HG02938 (cell line): ENCODE measurements at regions not wholly inside any gene's neighbourhood (a gene's known extent, or its start where the extent isn't known, plus 50 kb on each side); places are given as distances from the start of the nearest gene placed in this dataset.

Experiments used
- ATAC-seq: cut with Tn5 transposase; IDR thresholded peaks from one replicate; pipeline ENCODE4 v1.9.1; 2021; ENCODE audit warnings: mild to moderate bottlenecking, moderate library complexity; ENCODE audit not compliant: unreplicated experiment

DNA sequence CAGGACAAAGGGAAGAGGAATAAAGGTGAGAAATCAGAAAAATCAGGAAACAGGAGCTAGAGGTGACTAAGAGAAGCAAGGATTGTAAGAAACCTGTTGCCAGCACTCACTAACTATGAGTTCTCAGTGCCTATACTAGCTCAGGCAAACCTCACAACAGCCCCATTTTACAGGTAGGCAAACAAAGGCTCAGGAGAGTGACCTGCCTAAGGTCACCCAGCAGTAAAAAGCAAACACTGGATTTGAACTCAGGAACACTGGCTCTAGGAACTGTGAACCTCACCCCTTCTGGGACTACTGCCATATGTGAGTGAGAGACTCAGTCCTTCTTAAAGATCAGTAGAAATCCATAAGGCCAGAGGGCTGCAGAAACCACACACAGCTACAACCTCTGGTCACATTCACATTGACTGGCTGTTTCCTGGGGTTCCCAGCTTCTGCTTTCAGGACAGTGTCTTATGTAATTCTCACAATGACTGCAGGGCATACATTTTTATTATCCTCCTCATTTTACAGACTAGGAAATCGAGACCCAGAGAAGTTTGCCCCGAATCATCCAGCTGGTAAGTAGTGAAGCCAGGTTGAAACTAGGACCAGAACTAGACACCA, 80.7 kb upstream of the MAFB start:
- ATAC-seq, result no peak

DNA sequence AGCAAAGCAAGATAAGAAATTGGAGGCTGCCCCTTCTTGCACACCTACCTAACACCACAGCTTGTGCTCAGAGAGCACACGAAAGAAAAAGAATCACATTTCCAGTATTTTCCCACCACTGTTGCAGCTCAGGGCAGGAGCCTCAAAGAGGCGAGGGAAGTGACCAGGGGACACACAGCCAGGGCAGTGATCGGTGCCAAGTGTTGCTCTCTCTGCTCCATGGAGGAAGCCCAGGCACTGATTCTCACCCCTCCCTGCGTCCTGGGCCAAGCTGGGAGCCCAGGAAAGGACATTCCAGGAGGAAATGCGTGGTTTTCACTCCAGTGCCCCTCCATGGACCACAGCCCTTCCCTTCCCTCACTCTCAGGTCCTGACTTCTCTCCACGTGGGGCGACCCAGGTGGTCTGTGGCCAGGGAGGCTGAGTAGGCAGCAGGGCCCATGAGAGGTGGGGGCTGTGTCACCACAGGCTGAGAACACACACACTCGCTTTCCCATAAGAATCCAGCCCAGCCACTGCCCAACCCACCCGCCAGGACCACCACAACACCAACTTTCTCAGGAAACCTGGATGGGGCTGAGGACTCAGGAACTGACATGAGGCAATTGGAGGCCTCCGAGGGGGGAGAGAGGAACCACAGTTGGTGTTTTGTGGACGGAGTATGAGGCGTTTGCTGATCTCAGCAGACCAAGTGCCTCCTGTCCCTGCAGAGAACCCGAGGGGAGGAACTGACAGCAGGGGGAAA, 81.7 kb upstream of the MAFB start:
- ATAC-seq, result no peak

DNA sequence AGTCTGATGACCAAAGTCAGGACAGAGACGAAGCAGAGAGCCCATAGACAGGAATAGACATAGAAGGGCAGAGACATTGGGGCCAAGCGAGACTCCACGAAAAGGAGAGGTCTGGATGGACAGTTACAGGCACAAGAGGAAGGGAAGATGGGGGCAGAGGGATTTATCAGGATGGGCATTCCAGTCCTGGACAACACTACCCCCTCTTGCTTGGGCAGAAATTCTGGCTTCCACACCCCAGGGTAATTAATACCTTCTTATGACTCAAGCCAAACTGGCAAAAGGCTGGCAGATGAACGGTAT, 82.2 kb upstream of the MAFB start:
- no peak for ATAC-seq

DNA sequence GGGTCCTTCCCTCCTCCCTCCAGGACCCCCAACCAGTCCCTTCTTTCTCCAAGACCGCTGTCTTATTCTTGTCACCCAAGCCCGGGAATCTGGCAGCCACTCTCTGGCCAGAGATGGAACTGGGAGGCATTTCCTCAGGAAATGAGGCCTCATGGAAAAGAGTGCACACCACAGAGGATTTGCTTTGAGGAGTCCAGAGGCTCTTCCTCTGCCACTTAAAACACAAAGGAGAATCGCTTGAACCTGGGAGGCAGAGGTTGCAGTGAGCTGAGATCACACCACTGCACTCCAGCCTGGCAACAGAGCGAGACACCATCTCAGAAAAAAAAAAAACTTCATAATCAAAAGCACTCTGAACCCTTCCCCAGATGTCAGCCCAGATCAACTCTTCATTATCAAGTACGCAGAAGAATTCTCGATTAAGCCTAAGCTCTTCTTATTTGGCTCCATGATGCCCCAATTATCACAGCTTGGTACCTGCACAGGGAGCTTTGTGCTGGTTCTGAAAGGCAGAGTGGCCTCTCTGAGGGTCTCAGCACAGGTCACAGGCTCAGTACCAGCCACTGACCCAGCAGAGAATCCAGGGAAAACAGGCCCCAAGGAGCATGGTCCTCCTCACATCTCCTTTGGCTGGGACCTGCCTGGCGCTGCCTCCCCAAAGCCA, 82.9 kb upstream of the MAFB start:
- no peak for ATAC-seq

DNA sequence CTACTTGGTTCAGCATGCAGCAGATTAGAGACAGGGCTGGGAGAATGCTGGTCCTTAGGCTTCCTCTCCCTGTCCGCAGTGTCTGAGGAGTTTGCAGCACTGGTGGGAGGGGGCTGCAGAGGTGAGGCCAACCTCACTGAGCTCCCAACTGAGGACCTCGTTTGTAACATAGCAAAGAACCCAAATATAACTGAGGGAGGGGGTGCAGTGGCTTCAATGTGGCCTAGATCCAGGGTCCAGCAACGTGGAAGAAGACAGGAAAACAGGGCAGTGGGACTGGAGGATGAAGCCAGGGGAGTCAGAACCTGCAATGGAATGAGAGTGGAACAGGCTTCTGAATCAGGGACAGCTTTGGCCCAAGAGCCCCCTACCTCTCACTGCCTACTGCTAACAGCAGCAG, 84.3 kb upstream of the MAFB start:
- no peak for ATAC-seq

DNA sequence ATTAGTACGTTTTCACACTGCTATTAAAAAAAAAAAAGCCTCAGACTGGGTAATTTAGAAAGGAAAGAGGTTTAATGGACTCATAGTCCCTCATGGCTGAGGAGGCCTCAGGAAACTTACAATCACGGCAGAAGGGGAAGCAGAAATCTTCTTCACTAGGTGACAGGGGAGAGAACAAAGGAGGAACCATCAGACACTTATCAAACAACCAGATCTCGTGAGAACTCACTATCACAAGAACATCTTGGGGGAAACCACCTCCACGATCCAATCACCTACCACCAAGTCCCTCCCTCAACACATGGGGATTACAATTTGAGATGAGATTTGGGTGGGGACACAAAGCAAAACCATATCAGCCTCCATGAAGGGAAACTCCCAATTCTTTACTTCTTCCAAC, 85.2 kb upstream of the MAFB start:
- no peak for ATAC-seq

DNA sequence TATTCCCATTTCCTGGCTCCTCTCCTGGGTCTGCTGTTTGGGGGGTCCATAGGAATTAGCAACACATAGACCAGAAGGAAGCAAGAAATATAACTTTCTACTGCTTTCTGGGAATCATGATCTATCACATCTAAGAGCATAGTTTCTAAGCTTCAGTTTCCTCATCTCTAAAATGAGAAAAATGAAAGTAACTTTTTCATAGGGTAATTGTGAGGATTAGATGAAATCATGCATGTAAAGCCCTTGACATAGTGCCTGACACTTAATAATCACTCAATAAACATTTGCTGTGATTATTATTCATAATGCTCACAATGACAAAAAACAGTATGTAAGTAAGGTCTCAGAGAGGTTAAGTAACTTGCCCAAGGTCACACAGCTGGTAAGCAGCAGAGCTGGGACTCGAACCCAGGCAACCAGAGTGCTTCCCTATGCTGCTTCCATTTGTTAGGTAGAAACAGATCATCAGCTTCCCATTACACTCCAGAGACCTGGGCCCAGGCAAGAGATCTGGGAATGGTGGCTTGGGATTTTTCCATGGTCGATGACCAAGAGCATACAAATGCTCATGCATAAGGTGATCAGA, 86.6 kb upstream of the MAFB start:
- no peak for ATAC-seq

DNA sequence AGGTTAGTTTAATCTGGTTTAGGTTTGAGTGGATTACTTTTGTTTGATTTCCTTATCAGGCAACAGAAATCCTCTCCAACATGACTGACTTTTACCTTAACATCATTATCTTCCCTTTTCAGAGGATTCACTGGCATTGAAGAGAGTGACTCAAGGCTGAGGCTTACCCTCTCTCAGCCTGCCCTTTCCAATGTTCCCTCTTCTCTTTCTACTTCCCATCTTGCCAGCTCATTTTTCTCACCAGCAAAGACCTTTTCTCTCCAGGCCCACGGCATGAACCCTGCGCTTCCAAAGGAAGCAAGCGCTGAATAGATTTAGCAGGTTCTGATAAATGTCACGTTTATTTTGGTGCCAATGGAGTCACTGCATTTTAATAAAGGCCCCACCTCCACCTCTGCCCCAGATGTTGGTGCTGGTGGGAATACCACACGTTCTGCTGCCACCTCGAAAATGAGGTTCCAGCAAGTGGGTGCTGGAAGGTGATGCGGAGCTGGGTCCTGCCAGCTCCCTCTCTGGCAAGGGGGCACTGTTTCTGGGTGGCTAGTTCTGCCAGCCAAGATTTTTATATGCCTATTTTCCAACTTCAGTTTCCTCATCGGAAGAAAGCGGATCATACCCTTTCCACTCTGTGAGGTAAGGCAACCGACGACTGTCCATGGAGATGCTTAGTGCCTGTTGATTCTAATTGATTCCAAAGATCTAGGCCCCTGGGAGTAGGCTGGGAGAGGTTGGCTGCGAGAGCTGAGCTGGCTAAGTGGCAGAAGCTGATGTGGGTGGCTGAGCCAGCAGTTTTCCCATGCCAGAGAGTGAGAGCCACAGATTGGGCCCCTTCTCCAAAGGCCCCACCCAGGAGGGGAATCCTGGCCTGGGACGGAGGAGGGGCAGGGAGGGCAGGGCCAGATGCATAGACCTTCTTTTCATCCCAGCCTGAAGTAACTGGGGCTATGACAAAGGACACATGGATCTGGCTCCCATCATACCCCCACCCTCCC, 87.7 kb upstream of the MAFB start:
- ATAC-seq, result no peak

DNA sequence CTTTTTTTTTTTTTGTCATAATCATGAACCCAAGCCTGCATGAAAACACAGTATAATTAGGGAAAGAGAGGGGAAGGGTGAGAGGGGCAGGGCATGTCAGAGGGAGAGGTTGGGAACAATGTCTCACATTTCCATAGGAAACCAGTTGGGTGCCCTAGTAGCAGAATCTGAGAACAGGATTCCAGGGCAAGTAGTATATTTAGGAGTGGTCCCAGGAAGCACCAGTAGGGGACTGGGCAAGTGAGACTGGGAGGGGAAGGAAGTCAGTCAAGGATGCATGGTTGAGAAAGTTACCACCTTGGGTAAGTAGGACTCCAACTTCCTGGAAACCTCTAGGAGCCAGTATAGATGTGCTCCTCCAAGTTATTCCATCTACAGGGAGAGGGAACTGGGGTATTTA, 88.6 kb upstream of the MAFB start:
- no peak for ATAC-seq

DNA sequence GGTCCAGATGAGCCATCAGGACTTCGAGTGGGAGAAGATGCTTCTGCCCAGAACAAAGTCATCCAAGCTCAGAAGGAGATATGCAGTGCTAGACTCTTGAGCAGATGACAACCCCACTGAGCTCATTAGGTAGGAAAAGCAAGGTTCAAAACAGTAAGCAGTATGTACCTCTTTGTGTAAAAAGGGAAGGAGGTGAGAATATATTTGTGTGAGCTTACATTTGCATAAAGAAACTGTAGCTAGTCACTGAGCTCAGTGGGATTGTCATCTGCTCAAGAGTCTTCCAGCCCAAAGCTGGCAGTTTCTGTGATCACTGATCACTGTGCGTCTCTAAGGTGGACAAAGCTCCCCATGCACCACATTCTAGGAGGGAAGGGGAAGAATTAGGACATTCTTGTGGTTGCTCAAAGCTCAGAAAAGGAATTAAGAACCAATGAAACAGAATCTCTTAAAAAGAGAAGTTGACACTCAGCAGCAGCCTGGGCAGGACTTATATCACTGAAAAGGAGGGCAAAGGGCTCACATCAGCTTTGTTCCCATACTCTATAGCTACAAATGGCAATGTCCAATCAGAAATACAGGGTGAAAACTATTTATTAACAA, 90.0 kb upstream of the MAFB start:
- no peak for ATAC-seq

DNA sequence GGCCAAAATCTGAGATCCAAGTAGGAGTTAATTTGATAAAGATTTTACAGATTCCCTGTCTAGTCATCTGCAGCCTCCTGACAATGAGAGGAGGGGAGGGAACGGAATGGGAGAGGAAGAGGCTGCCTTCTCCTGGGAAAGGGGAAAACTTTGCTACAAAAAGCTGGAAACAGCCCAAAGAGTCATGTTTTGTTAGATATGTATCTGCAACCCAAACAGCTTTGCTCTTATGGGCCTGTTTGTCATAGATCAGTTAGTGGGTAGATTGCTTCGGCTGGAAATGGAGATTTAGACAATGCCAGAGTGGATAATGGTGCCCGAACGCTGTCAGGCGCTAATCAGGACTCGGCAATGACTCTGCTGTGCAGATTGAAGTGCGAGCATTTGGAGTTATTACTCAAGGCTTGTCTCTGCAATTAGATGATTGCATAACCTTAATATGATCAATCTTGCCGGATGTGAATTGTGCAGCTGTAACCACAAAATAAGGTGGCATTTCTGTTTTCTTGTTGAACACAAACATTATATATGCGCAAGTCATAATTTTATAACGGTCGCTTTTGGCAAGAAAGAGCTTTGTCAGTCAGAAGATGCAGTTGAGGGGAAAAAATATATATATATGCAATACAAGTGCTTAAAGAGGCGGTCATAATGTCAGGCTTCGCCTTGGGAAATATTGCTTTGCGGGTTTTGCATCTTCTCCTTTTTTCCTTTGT, 92.4 kb upstream of the MAFB start:
- no peak for ATAC-seq

DNA sequence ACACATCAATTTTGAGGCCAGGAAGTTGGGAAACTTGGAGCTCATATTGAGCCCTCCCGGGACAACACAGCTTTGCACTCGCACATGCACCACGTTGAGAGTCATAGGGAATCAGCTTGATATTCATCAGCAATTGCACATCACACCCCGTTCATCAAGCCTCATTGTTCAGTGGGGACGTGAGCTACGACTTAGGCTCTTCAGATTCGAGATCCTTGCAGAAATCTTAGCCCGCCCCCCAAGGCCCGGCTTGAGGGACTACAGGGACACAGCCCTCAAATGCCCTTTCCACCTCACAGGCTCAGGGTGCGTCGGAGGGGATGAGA, 93.0 kb upstream of the MAFB start:
- no peak for ATAC-seq

DNA sequence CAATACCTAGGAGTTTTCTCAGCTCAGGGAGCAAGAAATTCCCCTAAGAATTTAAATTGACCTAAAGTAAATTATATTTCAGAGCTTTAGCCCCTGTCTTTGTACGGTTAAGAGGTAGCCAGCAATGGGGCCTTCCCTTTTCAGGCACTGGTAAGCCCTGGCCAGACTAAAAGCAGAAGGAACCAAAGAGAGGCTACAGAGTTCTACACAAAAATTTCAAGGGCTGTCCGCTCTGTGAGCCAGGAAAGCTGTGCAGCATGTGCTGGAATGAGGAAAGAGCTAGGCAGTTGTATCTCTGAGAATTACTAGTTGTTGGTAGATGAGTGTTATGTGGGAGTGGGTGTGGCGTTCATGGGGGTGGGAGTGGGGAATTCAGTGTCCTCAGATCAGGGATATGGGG, 96.3 kb upstream of the MAFB start:
- no peak for ATAC-seq

DNA sequence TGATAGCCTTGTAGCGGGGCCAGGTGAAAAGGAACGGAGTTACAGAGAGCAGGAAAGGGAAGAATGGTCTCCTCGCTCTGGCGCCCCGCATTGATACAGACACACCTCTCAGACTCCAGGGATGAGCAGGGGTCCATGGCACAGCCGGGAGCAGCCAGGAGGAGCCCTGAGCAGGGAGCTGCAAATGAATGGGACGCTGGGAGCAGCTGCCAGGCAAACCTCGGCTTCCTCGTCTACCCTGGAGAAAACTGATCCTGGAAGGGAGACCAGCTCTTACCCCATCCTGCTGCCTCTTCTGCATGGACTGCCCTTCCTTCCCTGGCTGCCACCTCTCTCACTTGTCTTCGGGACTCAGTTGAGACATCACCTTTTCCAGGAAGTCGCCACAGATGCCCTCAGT, 97.3 kb upstream of the MAFB start:
- no peak for ATAC-seq

DNA sequence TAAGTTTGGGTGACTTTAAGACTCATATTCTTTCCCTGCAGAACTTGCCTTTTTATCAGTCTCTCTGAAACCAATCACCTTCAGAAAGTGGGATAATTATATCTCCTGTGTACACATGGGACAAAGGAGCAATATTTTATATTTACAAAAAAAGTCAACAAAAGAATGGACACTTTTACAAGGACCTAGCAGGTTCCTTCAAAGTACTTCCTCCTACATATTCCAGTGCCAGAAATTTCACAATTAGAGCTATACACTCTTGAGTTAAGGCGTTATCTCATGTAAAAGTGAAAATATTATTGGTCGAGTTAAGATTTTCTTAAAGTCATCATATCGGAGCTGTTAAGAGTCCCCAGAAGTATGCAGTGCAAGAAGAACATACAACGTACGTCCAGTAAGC, 98.9 kb upstream of the MAFB start:
- no peak for ATAC-seq

DNA sequence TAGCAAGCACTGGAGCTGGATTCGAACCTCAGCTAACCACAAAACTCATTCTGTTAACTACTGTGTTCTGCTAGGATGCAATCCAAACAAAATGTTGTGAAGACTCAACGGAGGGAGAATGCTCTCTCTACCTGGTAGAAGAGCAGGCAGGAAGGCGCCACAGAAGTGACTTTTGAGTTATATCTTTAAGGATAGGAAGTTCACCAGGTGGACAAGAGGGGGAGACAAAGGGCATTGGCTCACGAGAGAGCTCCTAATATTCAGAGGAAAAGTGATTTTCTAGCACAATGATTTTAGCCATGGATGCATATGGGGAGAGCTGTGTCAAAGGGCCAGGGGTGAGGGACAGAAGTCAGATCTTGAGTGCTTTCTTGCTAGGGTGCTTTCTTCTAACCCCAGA, 108.4 kb upstream of the MAFB start:
- ATAC-seq, result no peak

DNA sequence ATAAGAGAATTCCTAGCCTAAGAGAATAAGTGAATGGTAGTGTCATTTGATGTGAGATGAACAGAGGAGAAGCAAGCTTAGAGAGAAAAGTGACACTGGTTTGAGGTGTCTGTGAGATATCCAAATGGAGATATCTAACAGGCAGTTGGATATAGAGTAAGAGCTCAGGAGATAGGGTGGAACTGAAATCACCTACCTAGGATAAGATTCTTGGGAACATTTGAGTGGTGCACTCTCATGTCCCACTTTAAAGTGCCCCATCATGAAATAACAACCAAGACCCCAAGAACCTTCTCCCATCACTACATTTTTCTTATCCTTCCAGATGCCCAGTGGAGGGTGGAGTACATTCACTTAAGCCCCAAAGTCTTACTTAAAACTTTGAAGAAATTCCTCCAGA, 109.0 kb upstream of the MAFB start:
- ATAC-seq, result no peak

DNA sequence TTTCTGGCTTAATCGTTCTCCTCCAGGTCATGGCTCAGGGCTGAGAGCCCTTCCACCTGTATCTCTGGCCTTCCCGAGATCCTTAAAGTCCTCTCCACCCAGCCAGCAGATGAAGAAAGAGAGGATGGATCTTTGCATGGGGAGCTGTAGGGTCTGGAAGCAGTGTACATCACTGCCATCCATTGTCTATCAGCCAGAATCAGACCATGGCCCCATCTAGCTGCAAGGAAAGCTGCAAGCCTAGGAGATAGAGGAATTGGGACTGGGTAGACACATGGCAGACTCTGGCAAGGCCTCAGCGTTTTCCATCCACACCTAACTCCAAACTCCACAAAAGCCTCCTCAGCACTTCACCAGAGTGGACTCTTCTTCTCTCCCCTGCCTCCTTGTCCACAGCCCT, 113.8 kb upstream of the MAFB start:
- no peak for ATAC-seq

DNA sequence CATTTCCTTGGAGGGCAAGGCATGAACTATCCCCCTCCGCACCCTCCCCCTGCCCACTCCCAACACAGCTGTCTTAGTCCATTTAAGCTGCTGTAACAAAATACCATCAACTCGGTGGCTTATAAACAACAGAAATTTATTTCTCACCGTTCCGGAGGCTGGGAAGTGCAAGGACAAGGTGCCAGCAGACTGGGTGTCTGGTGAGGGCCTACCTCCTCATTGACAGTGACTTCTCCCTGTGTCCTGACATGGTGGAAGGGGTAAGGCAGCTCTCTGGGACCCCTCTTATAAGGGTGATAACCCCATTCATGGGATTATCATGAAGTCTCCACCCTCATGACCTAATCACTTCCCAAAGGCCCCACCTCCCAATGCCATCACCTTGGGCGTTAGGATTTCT, 114.3 kb upstream of the MAFB start:
- ATAC-seq, result no peak

DNA sequence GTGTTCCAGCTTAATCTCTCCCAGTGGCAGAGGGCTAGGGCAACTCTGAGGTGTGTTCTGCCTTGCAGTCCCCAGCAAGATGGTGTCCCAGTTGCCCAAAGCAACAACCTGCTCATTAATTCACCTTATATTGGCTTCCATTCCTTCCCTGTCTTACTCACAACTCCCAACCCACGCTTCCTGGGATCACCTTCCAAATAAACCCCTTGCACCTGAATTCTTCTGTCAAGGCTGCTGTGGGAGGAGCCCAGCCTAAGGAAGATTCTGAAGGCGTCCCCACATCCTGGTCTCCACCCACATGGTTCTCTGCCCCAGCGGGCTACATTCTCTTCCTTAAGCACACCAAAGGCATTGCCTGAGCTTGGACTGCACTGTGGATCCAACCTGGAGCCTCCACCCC, 116.6 kb upstream of the MAFB start:
- no peak for ATAC-seq
